ENCODE measurements at regions not wholly inside any gene's neighbourhood (a gene's known extent, or its start where the extent isn't known, plus 50 kb on each side); places are given as distances from the start of the nearest gene placed in this dataset.

DNA sequence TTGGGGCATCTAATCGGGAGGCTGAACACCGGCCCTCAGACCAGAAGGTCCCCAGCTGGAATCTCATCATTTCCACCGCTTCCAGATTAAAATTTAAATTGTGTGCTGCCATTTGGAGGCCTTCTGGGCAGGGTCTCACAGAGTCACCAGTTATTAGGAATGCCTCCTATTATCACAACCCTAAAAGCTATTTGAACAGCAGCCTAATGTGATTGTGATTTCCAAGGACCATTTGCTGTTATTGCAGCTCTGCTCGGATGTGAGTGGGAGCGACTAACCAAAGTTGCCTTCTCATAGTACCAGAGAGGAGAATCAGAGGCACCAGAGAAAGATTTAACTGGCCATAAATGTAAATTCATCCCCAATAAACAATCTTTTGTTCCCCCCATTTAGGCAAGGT, 277.3 kb downstream of the RNF144B start (continued):
- TF ChIP-seq, protein P1, sequence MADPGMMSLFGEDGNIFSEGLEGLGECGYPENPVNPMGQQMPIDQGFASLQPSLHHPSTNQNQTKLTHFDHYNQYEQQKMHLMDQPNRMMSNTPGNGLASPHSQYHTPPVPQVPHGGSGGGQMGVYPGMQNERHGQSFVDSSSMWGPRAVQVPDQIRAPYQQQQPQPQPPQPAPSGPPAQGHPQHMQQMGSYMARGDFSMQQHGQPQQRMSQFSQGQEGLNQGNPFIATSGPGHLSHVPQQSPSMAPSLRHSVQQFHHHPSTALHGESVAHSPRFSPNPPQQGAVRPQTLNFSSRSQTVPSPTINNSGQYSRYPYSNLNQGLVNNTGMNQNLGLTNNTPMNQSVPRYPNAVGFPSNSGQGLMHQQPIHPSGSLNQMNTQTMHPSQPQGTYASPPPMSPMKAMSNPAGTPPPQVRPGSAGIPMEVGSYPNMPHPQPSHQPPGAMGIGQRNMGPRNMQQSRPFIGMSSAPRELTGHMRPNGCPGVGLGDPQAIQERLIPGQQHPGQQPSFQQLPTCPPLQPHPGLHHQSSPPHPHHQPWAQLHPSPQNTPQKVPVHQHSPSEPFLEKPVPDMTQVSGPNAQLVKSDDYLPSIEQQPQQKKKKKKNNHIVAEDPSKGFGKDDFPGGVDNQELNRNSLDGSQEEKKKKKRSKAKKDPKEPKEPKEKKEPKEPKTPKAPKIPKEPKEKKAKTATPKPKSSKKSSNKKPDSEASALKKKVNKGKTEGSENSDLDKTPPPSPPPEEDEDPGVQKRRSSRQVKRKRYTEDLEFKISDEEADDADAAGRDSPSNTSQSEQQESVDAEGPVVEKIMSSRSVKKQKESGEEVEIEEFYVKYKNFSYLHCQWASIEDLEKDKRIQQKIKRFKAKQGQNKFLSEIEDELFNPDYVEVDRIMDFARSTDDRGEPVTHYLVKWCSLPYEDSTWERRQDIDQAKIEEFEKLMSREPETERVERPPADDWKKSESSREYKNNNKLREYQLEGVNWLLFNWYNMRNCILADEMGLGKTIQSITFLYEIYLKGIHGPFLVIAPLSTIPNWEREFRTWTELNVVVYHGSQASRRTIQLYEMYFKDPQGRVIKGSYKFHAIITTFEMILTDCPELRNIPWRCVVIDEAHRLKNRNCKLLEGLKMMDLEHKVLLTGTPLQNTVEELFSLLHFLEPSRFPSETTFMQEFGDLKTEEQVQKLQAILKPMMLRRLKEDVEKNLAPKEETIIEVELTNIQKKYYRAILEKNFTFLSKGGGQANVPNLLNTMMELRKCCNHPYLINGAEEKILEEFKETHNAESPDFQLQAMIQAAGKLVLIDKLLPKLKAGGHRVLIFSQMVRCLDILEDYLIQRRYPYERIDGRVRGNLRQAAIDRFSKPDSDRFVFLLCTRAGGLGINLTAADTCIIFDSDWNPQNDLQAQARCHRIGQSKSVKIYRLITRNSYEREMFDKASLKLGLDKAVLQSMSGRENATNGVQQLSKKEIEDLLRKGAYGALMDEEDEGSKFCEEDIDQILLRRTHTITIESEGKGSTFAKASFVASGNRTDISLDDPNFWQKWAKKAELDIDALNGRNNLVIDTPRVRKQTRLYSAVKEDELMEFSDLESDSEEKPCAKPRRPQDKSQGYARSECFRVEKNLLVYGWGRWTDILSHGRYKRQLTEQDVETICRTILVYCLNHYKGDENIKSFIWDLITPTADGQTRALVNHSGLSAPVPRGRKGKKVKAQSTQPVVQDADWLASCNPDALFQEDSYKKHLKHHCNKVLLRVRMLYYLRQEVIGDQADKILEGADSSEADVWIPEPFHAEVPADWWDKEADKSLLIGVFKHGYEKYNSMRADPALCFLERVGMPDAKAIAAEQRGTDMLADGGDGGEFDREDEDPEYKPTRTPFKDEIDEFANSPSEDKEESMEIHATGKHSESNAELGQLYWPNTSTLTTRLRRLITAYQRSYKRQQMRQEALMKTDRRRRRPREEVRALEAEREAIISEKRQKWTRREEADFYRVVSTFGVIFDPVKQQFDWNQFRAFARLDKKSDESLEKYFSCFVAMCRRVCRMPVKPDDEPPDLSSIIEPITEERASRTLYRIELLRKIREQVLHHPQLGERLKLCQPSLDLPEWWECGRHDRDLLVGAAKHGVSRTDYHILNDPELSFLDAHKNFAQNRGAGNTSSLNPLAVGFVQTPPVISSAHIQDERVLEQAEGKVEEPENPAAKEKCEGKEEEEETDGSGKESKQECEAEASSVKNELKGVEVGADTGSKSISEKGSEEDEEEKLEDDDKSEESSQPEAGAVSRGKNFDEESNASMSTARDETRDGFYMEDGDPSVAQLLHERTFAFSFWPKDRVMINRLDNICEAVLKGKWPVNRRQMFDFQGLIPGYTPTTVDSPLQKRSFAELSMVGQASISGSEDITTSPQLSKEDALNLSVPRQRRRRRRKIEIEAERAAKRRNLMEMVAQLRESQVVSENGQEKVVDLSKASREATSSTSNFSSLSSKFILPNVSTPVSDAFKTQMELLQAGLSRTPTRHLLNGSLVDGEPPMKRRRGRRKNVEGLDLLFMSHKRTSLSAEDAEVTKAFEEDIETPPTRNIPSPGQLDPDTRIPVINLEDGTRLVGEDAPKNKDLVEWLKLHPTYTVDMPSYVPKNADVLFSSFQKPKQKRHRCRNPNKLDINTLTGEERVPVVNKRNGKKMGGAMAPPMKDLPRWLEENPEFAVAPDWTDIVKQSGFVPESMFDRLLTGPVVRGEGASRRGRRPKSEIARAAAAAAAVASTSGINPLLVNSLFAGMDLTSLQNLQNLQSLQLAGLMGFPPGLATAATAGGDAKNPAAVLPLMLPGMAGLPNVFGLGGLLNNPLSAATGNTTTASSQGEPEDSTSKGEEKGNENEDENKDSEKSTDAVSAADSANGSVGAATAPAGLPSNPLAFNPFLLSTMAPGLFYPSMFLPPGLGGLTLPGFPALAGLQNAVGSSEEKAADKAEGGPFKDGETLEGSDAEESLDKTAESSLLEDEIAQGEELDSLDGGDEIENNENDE (IDR thresholded peaks at IDR 0.05; ENCODE audit: insufficient replicate concordance, low read length), result no peak
- TF ChIP-seq GTF2F1 (IDR thresholded peaks at IDR 0.05; ENCODE audit: borderline replicate concordance, low read depth, low read length) (no peak), CHD1 (IDR thresholded peaks at IDR 0.05; ENCODE audit: low read depth, low read length) (no peak), ASH2L (IDR thresholded peaks at IDR 0.05; ENCODE audit: low read length) (no peak), PHF8 (conservative IDR thresholded peaks at IDR 0.05; ENCODE audit: low read depth, low read length) (no peak), SIN3A (conservative IDR thresholded peaks at IDR 0.05 in 1 of 2, IDR thresholded peaks at IDR 0.05 in 1 of 2; ENCODE audit: low read depth in 1 of 2, low read length in 2 of 2) (no peak), HDAC6 (IDR thresholded peaks at IDR 0.05; ENCODE audit: low read depth, low read length) (no peak)
- TF ChIP-seq, protein P2, sequence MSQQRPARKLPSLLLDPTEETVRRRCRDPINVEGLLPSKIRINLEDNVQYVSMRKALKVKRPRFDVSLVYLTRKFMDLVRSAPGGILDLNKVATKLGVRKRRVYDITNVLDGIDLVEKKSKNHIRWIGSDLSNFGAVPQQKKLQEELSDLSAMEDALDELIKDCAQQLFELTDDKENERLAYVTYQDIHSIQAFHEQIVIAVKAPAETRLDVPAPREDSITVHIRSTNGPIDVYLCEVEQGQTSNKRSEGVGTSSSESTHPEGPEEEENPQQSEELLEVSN (IDR thresholded peaks at IDR 0.05), result no peak

Measured in H1 (cell line).